IMR-90 (cell line): ENCODE measurements at regions not wholly inside any gene's neighbourhood (a gene's known extent, or its start where the extent isn't known, plus 50 kb on each side); places are given as distances from the start of the nearest gene placed in this dataset.

Experiments
- ATAC-seq: fragments of 200-7000 bp; cut with Tn5 transposase; 2 replicates; pipeline ENCODE4 v1.9.1; 2020; ENCODE audit warnings: low read depth, mild to moderate bottlenecking, moderate library complexity
- BruUV-seq: library from RNA; stranded (reverse); fragments of 400-500 nt; replicated peaks from 2 replicates; lab custom pipeline; 2021; lab: Mats Ljungman, UMichigan
- CTCF ChIA-PET: fragments of 300-600 bp; formaldehyde crosslinking; extraction: SDS; loops from one replicate; lab custom pipeline; 2021; ENCODE audit warnings: antibody characterized with exemption; lab: Yijun Ruan, JAX
- POLR2A ChIA-PET: fragments of 300-600 bp; sonication (Branson Sonifier 250); formaldehyde crosslinking; loops from one replicate; lab custom pipeline; 2022; ENCODE audit warnings: antibody characterized with exemption; ENCODE audit not compliant: unreplicated experiment; lab: Charles Lee
- DNase-seq: peaks from one replicate; pipeline ENCODE4 v3.0.0; 2013
- H2AFZ ChIP-seq: replicated peaks from 2 replicates; pipeline ENCODE3; 2013; ENCODE audit warnings: low read length, mild to moderate bottlenecking; ENCODE audit not compliant: poor library complexity
- H2AK5ac ChIP-seq: 2 replicates; pipeline ENCODE4 v1.6.1; 2013; ENCODE audit warnings: low read depth, low read length, inconsistent platforms
- H2AK9ac ChIP-seq: replicated peaks from 2 replicates; pipeline ENCODE3; 2013; ENCODE audit warnings: mild to moderate bottlenecking, low read depth, low read length, moderate library complexity; ENCODE audit not compliant: poor library complexity
- H2BK120ac ChIP-seq: 2 replicates; pipeline ENCODE4 v1.6.1; 2013; ENCODE audit warnings: low read depth, low read length, inconsistent platforms
- H2BK15ac ChIP-seq: 3 replicates; pipeline ENCODE4 v1.6.1; 2013; ENCODE audit warnings: low read depth, low read length, inconsistent platforms
- H2BK20ac ChIP-seq: 2 replicates; pipeline ENCODE4 v1.6.1; 2013; ENCODE audit warnings: low read depth, mild to moderate bottlenecking, inconsistent platforms, low read length, moderate library complexity
- H2BK5ac ChIP-seq: 2 replicates; pipeline ENCODE4 v1.6.1; 2013; ENCODE audit warnings: mild to moderate bottlenecking, low read depth, low read length, inconsistent platforms; ENCODE audit not compliant: poor library complexity, severe bottlenecking
- H3K14ac ChIP-seq: replicated peaks from 2 replicates; pipeline ENCODE4 v1.6.1; 2013; ENCODE audit warnings: low read depth, low read length, inconsistent platforms
- H3K18ac ChIP-seq: 2 replicates; pipeline ENCODE4 v1.6.1; 2013; ENCODE audit warnings: low read depth, low read length, control low read depth
- H3K23ac ChIP-seq: 2 replicates; pipeline ENCODE4 v1.6.1; 2013; ENCODE audit warnings: low read depth, low read length, inconsistent platforms
- H3K27ac ChIP-seq: 2 replicates; pipeline ENCODE4 v1.5.1; 2013; ENCODE audit warnings: mild to moderate bottlenecking, control low read depth, low read length; ENCODE audit not compliant: insufficient read depth
- H3K27me3 ChIP-seq: 2 replicates; pipeline ENCODE4 v1.6.1; 2013; ENCODE audit warnings: low read length; ENCODE audit not compliant: control insufficient read depth, insufficient read depth
- H3K36me3 ChIP-seq: 2 replicates; pipeline ENCODE4 v1.6.1; 2013; ENCODE audit warnings: low read length, mixed read lengths; ENCODE audit not compliant: control insufficient read depth, insufficient read depth
- H3K4ac ChIP-seq: 2 replicates; pipeline ENCODE4 v1.6.1; 2013; ENCODE audit warnings: low read depth, low read length, inconsistent platforms
- H3K4me1 ChIP-seq: 2 replicates; pipeline ENCODE4 v1.6.1; 2013; ENCODE audit warnings: low read length, mixed read lengths; ENCODE audit not compliant: control insufficient read depth, insufficient read depth
- H3K4me2 ChIP-seq: 2 replicates; pipeline ENCODE4 v1.6.1; 2013; ENCODE audit warnings: low read depth, mild to moderate bottlenecking, control low read depth, low read length, moderate library complexity
- H3K4me3 ChIP-seq: 2 replicates; pipeline ENCODE4 v1.5.1; 2013; ENCODE audit warnings: low read depth, mild to moderate bottlenecking, control low read depth, low read length, moderate library complexity; ENCODE audit not compliant: insufficient read depth
- H3K56ac ChIP-seq: 2 replicates; pipeline ENCODE4 v1.6.1; 2013; ENCODE audit warnings: low read length, inconsistent platforms; ENCODE audit not compliant: insufficient read depth; ENCODE audit errors: extremely low read depth
- H3K79me1 ChIP-seq, 2 experiments: 2 replicates each; pipeline ENCODE4 v1.6.1; 2013; ENCODE audit warnings: low read length in 2 of 2, inconsistent platforms in 1 of 2, low read depth in 1 of 2
- H3K9ac ChIP-seq: 2 replicates; pipeline ENCODE4 v1.6.1; 2013; ENCODE audit warnings: low read depth, low read length, control low read depth
- H3K9me1 ChIP-seq: 2 replicates; pipeline ENCODE4 v1.6.1; 2013; ENCODE audit warnings: low read length, inconsistent platforms; ENCODE audit not compliant: insufficient read depth
- H3K9me3 ChIP-seq: 2 replicates; pipeline ENCODE4 v1.6.1; 2013; ENCODE audit warnings: low read length; ENCODE audit not compliant: control insufficient read depth, insufficient read depth
- H4K20me1 ChIP-seq: 2 replicates; pipeline ENCODE4 v1.6.1; 2013; ENCODE audit warnings: low read length, inconsistent platforms; ENCODE audit not compliant: insufficient read depth
- H4K5ac ChIP-seq: 2 replicates; pipeline ENCODE4 v1.6.1; 2013; ENCODE audit warnings: mild to moderate bottlenecking, low read depth, low read length, control low read depth
- H4K8ac ChIP-seq, 2 experiments: 2 replicates each; pipeline ENCODE4 v1.6.1; 2013; ENCODE audit warnings: low read depth in 2 of 2, low read length in 2 of 2, control low read depth in 1 of 2, inconsistent platforms in 1 of 2
- H4K91ac ChIP-seq: 2 replicates; pipeline ENCODE4 v1.6.1; 2013; ENCODE audit warnings: low read depth, low read length, inconsistent platforms; ENCODE audit not compliant: insufficient read depth
- BHLHE40 ChIP-seq: fragments of 150-350 bp; IDR thresholded peaks from 2 replicates; pipeline ENCODE4 v1.6.1; 2016; ENCODE audit warnings: mild to moderate bottlenecking, low read depth, low read length
- CEBPB ChIP-seq: IDR thresholded peaks from 2 replicates; pipeline ENCODE4 v1.6.1; 2012; ENCODE audit warnings: low read depth, low read length, improper control_type of control experiment
- CHD1 ChIP-seq: IDR thresholded peaks from 2 replicates; pipeline ENCODE4 v1.6.1; 2012; ENCODE audit warnings: low read depth, low read length, improper control_type of control experiment
- CTCF ChIP-seq: conservative IDR thresholded peaks from 2 replicates; pipeline ENCODE4 v1.5.1; 2012; ENCODE audit warnings: mild to moderate bottlenecking, low read depth, low read length, improper control_type of control experiment
- ELK1 ChIP-seq: fragments of 150-350 bp; IDR thresholded peaks from 2 replicates; pipeline ENCODE4 v1.6.1; 2016; ENCODE audit warnings: low read depth, mild to moderate bottlenecking, low read length, moderate library complexity, borderline replicate concordance
- FOS ChIP-seq: fragments of 150-350 bp; IDR thresholded peaks from 2 replicates; pipeline ENCODE4 v1.6.1; 2016; ENCODE audit warnings: low read depth, low read length
- MAFK ChIP-seq: IDR thresholded peaks from 2 replicates; pipeline ENCODE4 v1.6.1; 2012; ENCODE audit warnings: low read depth, low read length, improper control_type of control experiment
- MAZ ChIP-seq: IDR thresholded peaks from 2 replicates; pipeline ENCODE4 v1.6.1; 2012; ENCODE audit warnings: low read depth, mild to moderate bottlenecking, low read length, improper control_type of control experiment, moderate library complexity, borderline replicate concordance
- MXI1 ChIP-seq: IDR thresholded peaks from 2 replicates; pipeline ENCODE4 v1.6.1; 2012; ENCODE audit warnings: low read depth, mild to moderate bottlenecking, low read length, moderate library complexity, borderline replicate concordance
- NFE2L2 ChIP-seq: fragments of 150-350 bp; IDR thresholded peaks from 2 replicates; pipeline ENCODE4 v1.6.1; 2016; ENCODE audit warnings: low read depth, mild to moderate bottlenecking, low read length
- POLR2A ChIP-seq: IDR thresholded peaks from 2 replicates; pipeline ENCODE4 v1.6.1; 2012; ENCODE audit warnings: mild to moderate bottlenecking, low read depth, low read length
- RAD21 ChIP-seq: IDR thresholded peaks from 2 replicates; pipeline ENCODE4 v1.6.1; 2012; ENCODE audit warnings: low read length, improper control_type of control experiment
- RCOR1 ChIP-seq: IDR thresholded peaks from 2 replicates; pipeline ENCODE4 v1.6.1; 2012; ENCODE audit warnings: mild to moderate bottlenecking, low read length, improper control_type of control experiment; ENCODE audit not compliant: insufficient replicate concordance
- RFX5 ChIP-seq: IDR thresholded peaks from 2 replicates; pipeline ENCODE4 v1.8.0; 2012; ENCODE audit warnings: low read depth, mild to moderate bottlenecking, low read length, moderate library complexity
- SMC3 ChIP-seq: fragments of 150-350 bp; IDR thresholded peaks from 2 replicates; pipeline ENCODE4 v1.6.1; 2016; ENCODE audit warnings: low read depth, mild to moderate bottlenecking, antibody characterized with exemption, low read length, moderate library complexity
- USF2 ChIP-seq: fragments of 150-350 bp; IDR thresholded peaks from 2 replicates; pipeline ENCODE4 v1.6.1; 2017; ENCODE audit warnings: mild to moderate bottlenecking, antibody characterized with exemption, low read length, low read depth
- WGBS, 2 experiments: methylation state at CpG; one replicate each; pipeline versions ENCODE4 v1.1.5 to v1.1.7; 2013; ENCODE audit warnings: missing lambda C conversion rate in 2 of 2; ENCODE audit not compliant: insufficient read length in 1 of 2; ENCODE audit errors: extremely low coverage in 2 of 2; 5-methylcytosine and 5-hydroxymethylcytosine counted together
- dilution Hi-C: fragments of 300-500 bp; cut with HindIII; formaldehyde crosslinking; loops from one replicate; pipeline ENCODE4 v1.14.3; 2018; ENCODE audit warnings: low sequenced_read_pairs; ENCODE audit not compliant: unreplicated experiment
- in situ Hi-C: fragments of 300-500 bp; cut with MboI; formaldehyde crosslinking; loops from 3 replicates; pipeline ENCODE4 v1.14.3; 2019; ENCODE audit warnings: low sequenced_read_pairs, inconsistent platforms, mixed read lengths
- intact Hi-C: fragments of 100-400 bp; cut with micrococcal nuclease; formaldehyde crosslinking; loops from 2 replicates; pipeline ENCODE4 v1.10.0; 2022

- no peak overlapping the region for H3K4me2 ChIP-seq
- DNase-seq (no peak), ATAC-seq (no peak)
- in situ Hi-C loops = no loop called here
- no peak overlapping the region for H2BK20ac ChIP-seq
- H3K56ac ChIP-seq = no peak overlapping the region
- ChIA-PET CTCF (no interaction called here), POLR2A (no interaction called here)
- no peak overlapping the region for H4K91ac ChIP-seq
- no peak overlapping the region for H2BK15ac ChIP-seq
- no peak overlapping the region for H4K8ac ChIP-seq
- H3K79me1 ChIP-seq = no peaks in the 10 kb centered on the region
- H3K9ac ChIP-seq = no peak overlapping the region
- no peak overlapping the region for H2BK5ac ChIP-seq
- intact Hi-C loops = no loop called here
- H2AFZ ChIP-seq = no peak overlapping the region
- no peak overlapping the region for H3K4me3 ChIP-seq
- no peaks in the 10 kb centered on the region for H4K20me1 ChIP-seq
- WGBS, 2 experiments = no CpG with 5 or more reads among the region's 3 CpGs
- H4K5ac ChIP-seq = no peak overlapping the region
- no peak overlapping the region for H3K14ac ChIP-seq
- no peak overlapping the region for H2AK5ac ChIP-seq
- H3K27me3 ChIP-seq = no peaks in the 10 kb centered on the region
- H2BK120ac ChIP-seq = no peak overlapping the region
- no peaks in the 10 kb centered on the region for H3K4me1 ChIP-seq
- H3K4ac ChIP-seq = no peak overlapping the region
- H2AK9ac ChIP-seq = no peak overlapping the region
- H3K23ac ChIP-seq = no peak overlapping the region
- no TSS peak for BruUV-seq
- H3K36me3 ChIP-seq = no peaks in the 10 kb centered on the region
- dilution Hi-C loops = no loop called here
- H3K9me1 ChIP-seq = no peaks in the 10 kb centered on the region
- H3K9me3 ChIP-seq = no peaks in the 10 kb centered on the region
- H3K27ac ChIP-seq = no peak overlapping the region
- no peak for TF ChIP-seq MXI1
- TF ChIP-seq CTCF = no peak
- TF ChIP-seq BHLHE40 = no peak
- no peak for TF ChIP-seq MAZ
- TF ChIP-seq NFE2L2 = no peak
- no peak for TF ChIP-seq MAFK
- no peak for TF ChIP-seq RFX5
- TF ChIP-seq RAD21 = no peak
- no peak for TF ChIP-seq CHD1
- no peak for TF ChIP-seq RCOR1
- TF ChIP-seq SMC3 = no peak
- TF ChIP-seq POLR2A = no peak
- TF ChIP-seq ELK1 = no peak
- TF ChIP-seq CEBPB = no peak
- no peak for TF ChIP-seq USF2
- TF ChIP-seq FOS = no peak
- no peak overlapping the region for H3K18ac ChIP-seq
Measured at GRCh38 chr13:86541461-86541860, 742.2 kb upstream of the SLITRK6 start.
